B cell (primary cell): ENCODE measurements at regions not wholly inside any gene's neighbourhood (a gene's known extent, or its start where the extent isn't known, plus 50 kb on each side); places are given as distances from the start of the nearest gene placed in this dataset.

Source experiments
- ATAC-seq: fragments of 200-7000 bp; cut with Tn5 transposase; one replicate; pipeline ENCODE4 v1.10.0; 2021; ENCODE audit warnings: low read depth, mild to moderate bottlenecking, moderate number of reproducible peaks, moderate library complexity
- CTCF ChIA-PET: fragments of 350-600 bp; sonication (Branson Sonifier 250); formaldehyde crosslinking; loops from one replicate; lab custom pipeline; 2021; ENCODE audit warnings: antibody characterized with exemption, inconsistent platforms; lab: Charles Lee
- POLR2A ChIA-PET: fragments of 350-600 bp; sonication (Branson Sonifier 250); formaldehyde crosslinking; loops from one replicate; lab custom pipeline; 2021; ENCODE audit warnings: antibody characterized with exemption; lab: Charles Lee
- DNase-seq: peaks from one replicate; pipeline ENCODE4 v3.0.0; 2013
- H2AFZ ChIP-seq: 2 replicates; pipeline ENCODE4 v1.6.1; 2012; ENCODE audit warnings: mild to moderate bottlenecking, low read depth, low read length; ENCODE audit not compliant: insufficient read depth, poor library complexity, severe bottlenecking
- H3K27ac ChIP-seq, 2 donors: 1 replicate in 1 of 2; 2 replicates in 1 of 2; pipeline ENCODE4 v1.5.1; 2012 to 2013; ENCODE audit warnings: low read length in 2 of 2, mild to moderate bottlenecking in 2 of 2, moderate library complexity in 1 of 2
- H3K27me3 ChIP-seq, 4 experiments: fragments of 200-600 bp in 1 of 4; sonication (generic) in 1 of 4; replicated peaks in 1 of 4; 1 replicate in 2 of 4; 2 replicates in 2 of 4; pipeline versions ENCODE4 v1.6.1 to v1.7.0; 2013 to 2016; ENCODE audit warnings: low read length in 3 of 4, mild to moderate bottlenecking in 2 of 4, mixed read lengths in 1 of 4, moderate library complexity in 1 of 4; ENCODE audit not compliant: insufficient read depth in 4 of 4, control insufficient read depth in 3 of 4; ENCODE audit errors: control extremely low read depth in 1 of 4
- H3K36me3 ChIP-seq, 2 experiments: replicated peaks in 1 of 2; 1 replicate in 1 of 2; 2 replicates in 1 of 2; pipeline versions ENCODE4 v1.6.1 to v1.7.1; 2013; ENCODE audit warnings: low read length in 1 of 2; ENCODE audit not compliant: insufficient read depth in 2 of 2, control insufficient read depth in 1 of 2; ENCODE audit errors: control extremely low read depth in 1 of 2, extremely low read depth in 1 of 2
- H3K4me1 ChIP-seq, 2 donors: fragments of 200-600 bp in 1 of 2; sonication (generic) in 1 of 2; 1 replicate in 1 of 2; 2 replicates in 1 of 2; pipeline versions ENCODE4 v1.5.1 to v1.6.1; 2013 to 2017; ENCODE audit warnings: low read length in 2 of 2; ENCODE audit not compliant: control insufficient read depth in 2 of 2, insufficient read depth in 2 of 2
- H3K4me2 ChIP-seq: replicated peaks from 2 replicates; pipeline ENCODE3; 2012; ENCODE audit warnings: mild to moderate bottlenecking, low read depth, low read length; ENCODE audit not compliant: poor library complexity, severe bottlenecking
- H3K4me3 ChIP-seq, 5 experiments: fragments of 200-600 bp in 1 of 5; sonication (generic) in 1 of 5; 1 replicate in 3 of 5; 2 replicates in 2 of 5; pipeline versions ENCODE4 v1.5.1 to v1.7.0; 2011 to 2016; ENCODE audit warnings: low read length in 4 of 5, mild to moderate bottlenecking in 4 of 5, low read depth in 2 of 5, control low read depth in 1 of 5, moderate library complexity in 1 of 5; ENCODE audit not compliant: insufficient read depth in 1 of 5; ENCODE audit errors: control extremely low read depth in 1 of 5, extremely low read depth in 1 of 5
- H3K79me2 ChIP-seq: fragments of 200-600 bp; sonication (generic); one replicate; pipeline ENCODE4 v1.6.0; 2016; ENCODE audit warnings: low read length; ENCODE audit not compliant: control insufficient read depth, insufficient read depth
- H3K9ac ChIP-seq: fragments of 200-600 bp; sonication (generic); 2 replicates; pipeline ENCODE4 v1.6.1; 2017; ENCODE audit warnings: mild to moderate bottlenecking, low read length, moderate library complexity
- H3K9me3 ChIP-seq, 3 donors: one replicate each; pipeline versions ENCODE4 v1.6.1 to v1.7.1; 2013; ENCODE audit warnings: low read length in 2 of 3; ENCODE audit not compliant: control insufficient read depth in 2 of 3, insufficient read depth in 1 of 3; ENCODE audit errors: control extremely low read depth in 1 of 3
- H4K20me1 ChIP-seq: 2 replicates; pipeline ENCODE4 v1.6.0; 2012; ENCODE audit warnings: mild to moderate bottlenecking, low read length; ENCODE audit not compliant: insufficient read depth, control insufficient read depth, poor library complexity, severe bottlenecking
- H3K27ac Mint-ChIP-seq: one replicate; pipeline ENCODE4 v1.8.0; 2021; ENCODE audit warnings: mixed read lengths
- H3K27me3 Mint-ChIP-seq: one replicate; pipeline ENCODE4 v1.8.0; 2021; ENCODE audit warnings: mixed read lengths
- H3K4me1 Mint-ChIP-seq: one replicate; pipeline ENCODE4 v1.8.0; 2021; ENCODE audit warnings: mixed read lengths
- H3K4me3 Mint-ChIP-seq: one replicate; pipeline ENCODE4 v1.8.0; 2021; ENCODE audit warnings: mixed read lengths
- H3K9me3 Mint-ChIP-seq: one replicate; pipeline ENCODE4 v1.8.0; 2022; ENCODE audit warnings: mixed read lengths; ENCODE audit not compliant: insufficient read depth
- EZH2 ChIP-seq: IDR thresholded peaks from 2 replicates; pipeline ENCODE4 v1.6.1; 2012; ENCODE audit warnings: borderline replicate concordance, low read depth, mild to moderate bottlenecking, moderate library complexity, low read length; ENCODE audit not compliant: insufficient read depth, poor library complexity, severe bottlenecking
- WGBS: methylation state at CpG from one replicate; pipeline ENCODE4 v1.1.5; 2013; ENCODE audit warnings: missing lambda C conversion rate; ENCODE audit not compliant: insufficient coverage; 5-methylcytosine and 5-hydroxymethylcytosine counted together
- intact Hi-C: fragments of 100-400 bp; cut with micrococcal nuclease; formaldehyde crosslinking; loops from one replicate; pipeline ENCODE4 v1.10.0; 2022
- TF ChIP-seq, protein P1 (sequence below): fragments of 200-600 bp; IDR thresholded peaks from one replicate; pipeline ENCODE4 v1.8.0; 2022; ENCODE audit warnings: antibody characterized with exemption, mild to moderate bottlenecking

DNA sequence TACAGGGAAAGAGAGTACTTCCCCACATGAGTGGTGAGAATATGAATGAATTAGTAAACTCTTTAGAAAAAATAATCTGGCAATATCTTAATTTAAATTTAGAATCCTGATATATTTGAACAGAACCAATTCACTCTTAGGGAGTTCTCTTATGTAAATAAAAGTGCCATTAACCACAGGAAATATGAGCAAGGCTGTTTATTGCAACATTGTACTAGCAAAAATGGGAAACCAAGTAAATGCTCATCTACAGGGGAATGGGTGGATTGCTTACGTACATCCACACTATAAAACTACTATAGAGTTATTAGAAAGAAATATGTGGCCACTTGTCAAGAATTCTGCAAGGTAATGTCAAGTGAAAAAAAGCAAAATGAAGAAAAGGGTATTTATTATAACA lies 274.5 kb downstream of the TLE1 start:
- no CpG with 5 or more reads among the region's 1 CpG for WGBS
- H3K27me3 Mint-ChIP-seq, result no peaks in the 10 kb centered on the region

DNA sequence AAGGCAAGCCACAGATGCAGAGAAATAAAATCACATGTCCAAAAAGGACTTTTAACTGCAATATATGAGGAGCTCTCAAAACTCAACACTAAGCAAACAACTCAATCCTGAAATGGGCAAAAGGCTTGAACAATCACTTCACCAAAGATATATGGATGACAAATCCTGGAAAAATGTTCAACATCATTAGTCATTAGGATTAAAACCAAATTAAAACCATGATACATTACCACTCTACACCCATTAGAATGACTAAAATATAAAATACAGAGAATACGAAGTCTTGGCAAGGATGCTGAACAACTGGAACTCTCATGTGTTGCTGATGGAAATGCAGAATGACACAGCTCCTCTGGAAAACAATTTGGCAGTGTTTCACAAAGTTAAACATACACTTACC lies 277.4 kb downstream of the TLE1 start:
- Histone ChIP-seq H3K27me3 (no peaks in the 10 kb centered on the region), H3K4me2 (no peak overlapping the region), H3K4me1 (no peaks in the 10 kb centered on the region), H3K36me3 (no peaks in the 10 kb centered on the region), H3K9me3 (no peaks in the 10 kb centered on the region), H3K9ac (no peak overlapping the region), H3K4me3 (no peak overlapping the region), H3K79me2 (no peaks in the 10 kb centered on the region), H4K20me1 (no peaks in the 10 kb centered on the region), H3K27ac (no peak overlapping the region), H2AFZ (no peak overlapping the region)
- Mint-ChIP-seq H3K27me3 (no peaks in the 10 kb centered on the region), H3K9me3 (peaks cover 3% of the 10 kb centered on the region), H3K4me1 (no peaks in the 10 kb centered on the region), H3K4me3 (no peak overlapping the region), H3K27ac (no peak overlapping the region)
- ATAC-seq (no peak), DNase-seq (no peak)
- ChIA-PET POLR2A (no interaction called here), CTCF (no interaction called here)
- TF ChIP-seq, protein P1, sequence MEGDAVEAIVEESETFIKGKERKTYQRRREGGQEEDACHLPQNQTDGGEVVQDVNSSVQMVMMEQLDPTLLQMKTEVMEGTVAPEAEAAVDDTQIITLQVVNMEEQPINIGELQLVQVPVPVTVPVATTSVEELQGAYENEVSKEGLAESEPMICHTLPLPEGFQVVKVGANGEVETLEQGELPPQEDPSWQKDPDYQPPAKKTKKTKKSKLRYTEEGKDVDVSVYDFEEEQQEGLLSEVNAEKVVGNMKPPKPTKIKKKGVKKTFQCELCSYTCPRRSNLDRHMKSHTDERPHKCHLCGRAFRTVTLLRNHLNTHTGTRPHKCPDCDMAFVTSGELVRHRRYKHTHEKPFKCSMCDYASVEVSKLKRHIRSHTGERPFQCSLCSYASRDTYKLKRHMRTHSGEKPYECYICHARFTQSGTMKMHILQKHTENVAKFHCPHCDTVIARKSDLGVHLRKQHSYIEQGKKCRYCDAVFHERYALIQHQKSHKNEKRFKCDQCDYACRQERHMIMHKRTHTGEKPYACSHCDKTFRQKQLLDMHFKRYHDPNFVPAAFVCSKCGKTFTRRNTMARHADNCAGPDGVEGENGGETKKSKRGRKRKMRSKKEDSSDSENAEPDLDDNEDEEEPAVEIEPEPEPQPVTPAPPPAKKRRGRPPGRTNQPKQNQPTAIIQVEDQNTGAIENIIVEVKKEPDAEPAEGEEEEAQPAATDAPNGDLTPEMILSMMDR, result no peak
- no peak for TF ChIP-seq EZH2
- no CpG with 5 or more reads among the region's 1 CpG for WGBS
- intact Hi-C loops, result no loop called here

More for the DNA sequence above, 274.5 kb downstream of the TLE1 start:
- CTCF ChIA-PET, result no interaction called here
- H3K4me2 ChIP-seq, result no peak overlapping the region
- H3K9me3 ChIP-seq, result no peaks in the 10 kb centered on the region
- no peak overlapping the region for H3K27ac ChIP-seq
- H3K9ac ChIP-seq, result no peak overlapping the region
- no peak for DNase-seq
- no peaks in the 10 kb centered on the region for H3K79me2 ChIP-seq
- no peaks in the 10 kb centered on the region for H3K4me1 ChIP-seq
- no peak overlapping the region for H3K4me3 ChIP-seq
- peaks cover 3% of the 10 kb centered on the region for H3K9me3 Mint-ChIP-seq
- TF ChIP-seq, protein P1, result no peak
- TF ChIP-seq EZH2, result no peak
- no peaks in the 10 kb centered on the region for H3K36me3 ChIP-seq
- intact Hi-C loops, result no loop called here
- POLR2A ChIA-PET, result no interaction called here
- no peak overlapping the region for H2AFZ ChIP-seq
- no peak overlapping the region for H3K4me3 Mint-ChIP-seq
- no peak for ATAC-seq
- no peaks in the 10 kb centered on the region for H3K27me3 ChIP-seq
- no peaks in the 10 kb centered on the region for H3K4me1 Mint-ChIP-seq
- H3K27ac Mint-ChIP-seq, result no peak overlapping the region
- no peaks in the 10 kb centered on the region for H4K20me1 ChIP-seq
